GM12864 (cell line): ENCODE measurements at regions not wholly inside any gene's neighbourhood (a gene's known extent, or its start where the extent isn't known, plus 50 kb on each side); places are given as distances from the start of the nearest gene placed in this dataset.

Experiments used
- DNase-seq: peaks from one replicate; pipeline ENCODE4 v3.0.0-alpha.2; 2011; ENCODE audit warnings: low read depth
- H3K4me3 ChIP-seq: 2 replicates; pipeline ENCODE4 v1.5.1; 2011; ENCODE audit warnings: mild to moderate bottlenecking, low read depth, low read length, control low read depth
- CTCF ChIP-seq: IDR thresholded peaks from 2 replicates; pipeline ENCODE4 v1.5.1; 2011; ENCODE audit warnings: low read depth, mild to moderate bottlenecking, moderate library complexity, low read length, control low read depth, inconsistent platforms; ENCODE audit errors: missing control alignments

GRCh38 chr14:97633131-97633738, 836.1 kb downstream of the VRK1 start:
- H3K4me3 ChIP-seq, result no peak overlapping the region
- no peak for DNase-seq
- TF ChIP-seq CTCF, result no peak

GRCh38 chr14:97634751-97635150, 837.6 kb downstream of the VRK1 start:
- no peak for TF ChIP-seq CTCF
- no peak overlapping the region for H3K4me3 ChIP-seq
- no peak for DNase-seq

DNA sequence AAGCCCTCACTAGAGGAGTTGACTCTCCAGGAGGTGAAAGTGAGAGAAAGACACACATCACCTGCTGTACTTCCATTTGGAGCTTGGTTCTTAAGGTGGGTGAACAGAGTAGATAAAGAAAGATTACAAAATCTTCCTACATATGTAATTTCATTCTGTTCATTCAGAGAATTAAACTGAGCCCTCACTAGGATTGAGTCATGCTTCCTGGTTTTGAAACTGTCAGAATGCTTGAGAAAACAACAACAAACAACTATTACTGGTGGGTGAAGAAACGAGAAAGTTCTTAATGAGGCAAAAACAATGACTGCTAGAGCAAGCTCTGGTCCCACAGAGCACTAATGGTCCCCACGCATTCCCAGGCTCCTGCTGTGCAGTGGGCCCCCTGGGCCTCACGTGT, 841.7 kb downstream of the VRK1 start:
- no peak for DNase-seq
- TF ChIP-seq CTCF, result no peak
- no peak overlapping the region for H3K4me3 ChIP-seq

GRCh38 chr14:97640031-97640430, 842.8 kb downstream of the VRK1 start:
- no peak for TF ChIP-seq CTCF
- DNase-seq, result no peak

DNA sequence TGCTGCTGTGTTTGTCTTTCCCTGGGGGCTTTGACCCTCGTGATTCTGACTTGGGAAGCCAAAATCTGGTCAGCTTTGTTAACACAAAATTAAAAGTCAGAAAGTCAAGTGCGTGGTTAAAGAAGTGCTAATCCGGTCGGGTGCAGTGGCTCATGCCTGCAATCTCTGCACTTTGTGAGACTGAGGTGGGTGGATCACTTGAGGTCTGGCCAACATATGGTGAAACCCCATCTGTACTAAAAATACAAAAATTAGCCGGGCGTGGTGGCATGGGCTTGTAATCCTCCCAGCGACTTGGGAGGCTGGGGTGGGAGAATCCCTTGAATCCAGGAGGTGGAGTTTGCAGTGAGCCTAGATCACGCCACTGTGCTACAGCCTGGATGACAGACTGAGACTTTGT, 844.6 kb downstream of the VRK1 start:
- H3K4me3 ChIP-seq, result no peak overlapping the region
- TF ChIP-seq CTCF, result no peak
- no peak for DNase-seq

More at GRCh38 chr14:97640031-97640430, 842.8 kb downstream of the VRK1 start:
- H3K4me3 ChIP-seq, result no peak overlapping the region

- DNase-seq, result no peak
- TF ChIP-seq CTCF, result no peak
- H3K4me3 ChIP-seq, result no peak overlapping the region
These were observed 845.4 kb downstream of the VRK1 start for GRCh38 chr14:97642631-97643030.

DNA sequence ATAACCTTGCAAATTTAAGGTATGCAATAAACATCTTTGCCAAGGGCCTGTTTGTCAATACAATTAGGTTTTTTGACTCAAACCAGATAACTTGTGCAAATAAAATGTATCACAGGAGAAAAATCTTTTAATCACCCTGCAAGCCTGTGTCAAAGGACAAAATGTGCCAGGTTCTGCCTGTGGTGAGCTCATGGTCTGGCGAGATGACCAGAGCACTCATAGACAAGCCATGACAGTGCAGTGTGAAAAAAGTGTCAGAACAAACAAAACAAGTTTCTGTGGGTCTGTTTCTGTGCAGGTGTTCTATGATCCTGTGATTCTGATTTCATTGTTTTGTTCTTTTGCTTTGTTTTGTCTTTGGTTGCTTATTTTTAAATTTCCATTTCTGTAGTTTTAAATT, 847.2 kb downstream of the VRK1 start:
- no peak for DNase-seq
- H3K4me3 ChIP-seq, result no peak overlapping the region
- TF ChIP-seq CTCF, result no peak
